Osteocyte (in vitro differentiated cells): ENCODE measurements at regions not wholly inside any gene's neighbourhood (a gene's known extent, or its start where the extent isn't known, plus 50 kb on each side); places are given as distances from the start of the nearest gene placed in this dataset.

ENCODE experiments used
- DNase-seq: peaks from one replicate; pipeline ENCODE4 v3.0.0; 2021; ENCODE audit warnings: mixed read lengths; ENCODE audit not compliant: unreplicated experiment; ENCODE audit errors: extremely low spot score
- H3K27ac Mint-ChIP-seq: one replicate; pipeline ENCODE4 v1.8.0; 2021; ENCODE audit warnings: mild to moderate bottlenecking, mixed read lengths; ENCODE audit not compliant: unreplicated experiment
- H3K27me3 Mint-ChIP-seq: one replicate; pipeline ENCODE4 v1.8.0; 2021; ENCODE audit warnings: mixed read lengths; ENCODE audit not compliant: unreplicated experiment
- H3K36me3 Mint-ChIP-seq: one replicate; pipeline ENCODE4 v1.8.0; 2021; ENCODE audit warnings: mixed read lengths; ENCODE audit not compliant: unreplicated experiment
- H3K4me1 Mint-ChIP-seq: one replicate; pipeline ENCODE4 v1.8.0; 2021; ENCODE audit warnings: mixed read lengths; ENCODE audit not compliant: unreplicated experiment
- H3K4me3 Mint-ChIP-seq: one replicate; pipeline ENCODE4 v1.8.0; 2021; ENCODE audit warnings: mild to moderate bottlenecking, moderate library complexity, mixed read lengths; ENCODE audit not compliant: unreplicated experiment
- H3K9me3 Mint-ChIP-seq: one replicate; pipeline ENCODE4 v1.8.0; 2021; ENCODE audit warnings: mixed read lengths; ENCODE audit not compliant: unreplicated experiment
- TF ChIP-seq, protein P1 (sequence below): fragments of 200-600 bp; sonication (generic); IDR thresholded peaks from 2 replicates; pipeline ENCODE4 v1.5.0; 2021; ENCODE audit warnings: antibody characterized with exemption, mild to moderate bottlenecking, moderate library complexity

DNA sequence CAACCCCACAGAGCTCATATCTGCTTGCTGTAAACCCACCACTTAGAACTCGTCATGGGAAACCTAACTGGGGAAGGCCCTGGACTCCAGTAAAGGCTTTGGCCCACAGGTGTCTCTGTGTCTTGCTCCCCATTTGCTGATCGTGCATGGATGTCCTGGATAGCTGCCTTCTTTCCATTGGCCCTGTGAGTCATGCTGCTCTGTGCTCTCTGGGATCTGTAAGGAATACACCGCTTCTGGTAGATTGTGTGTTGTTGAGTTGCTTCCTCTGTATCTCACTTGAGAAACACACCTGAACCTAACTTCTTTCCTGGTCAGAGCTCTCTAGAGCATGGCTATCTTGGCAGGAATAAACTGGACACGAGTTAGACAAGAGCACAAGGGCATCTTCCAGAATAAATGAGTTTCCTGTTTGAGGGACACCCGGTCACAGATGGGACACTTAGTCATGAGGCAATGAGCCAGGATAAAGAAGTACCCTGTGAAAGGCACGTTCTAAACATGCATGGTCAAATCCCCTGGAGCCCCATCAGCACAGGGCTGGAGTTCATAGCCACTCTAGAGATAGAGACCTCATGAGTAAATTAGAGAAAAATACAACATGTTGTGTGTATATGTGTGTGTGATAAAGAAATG is 99.6 kb upstream of the TMEM170B start:
- Mint-ChIP-seq H3K4me1 (peaks cover 29% of the 10 kb centered on the region), H3K27me3 (no peaks in the 10 kb centered on the region), H3K4me3 (no peak overlapping the region), H3K27ac (no peak overlapping the region), H3K9me3 (no peaks in the 10 kb centered on the region), H3K36me3 (no peaks in the 10 kb centered on the region)
- no peak for DNase-seq
- TF ChIP-seq, protein P1, sequence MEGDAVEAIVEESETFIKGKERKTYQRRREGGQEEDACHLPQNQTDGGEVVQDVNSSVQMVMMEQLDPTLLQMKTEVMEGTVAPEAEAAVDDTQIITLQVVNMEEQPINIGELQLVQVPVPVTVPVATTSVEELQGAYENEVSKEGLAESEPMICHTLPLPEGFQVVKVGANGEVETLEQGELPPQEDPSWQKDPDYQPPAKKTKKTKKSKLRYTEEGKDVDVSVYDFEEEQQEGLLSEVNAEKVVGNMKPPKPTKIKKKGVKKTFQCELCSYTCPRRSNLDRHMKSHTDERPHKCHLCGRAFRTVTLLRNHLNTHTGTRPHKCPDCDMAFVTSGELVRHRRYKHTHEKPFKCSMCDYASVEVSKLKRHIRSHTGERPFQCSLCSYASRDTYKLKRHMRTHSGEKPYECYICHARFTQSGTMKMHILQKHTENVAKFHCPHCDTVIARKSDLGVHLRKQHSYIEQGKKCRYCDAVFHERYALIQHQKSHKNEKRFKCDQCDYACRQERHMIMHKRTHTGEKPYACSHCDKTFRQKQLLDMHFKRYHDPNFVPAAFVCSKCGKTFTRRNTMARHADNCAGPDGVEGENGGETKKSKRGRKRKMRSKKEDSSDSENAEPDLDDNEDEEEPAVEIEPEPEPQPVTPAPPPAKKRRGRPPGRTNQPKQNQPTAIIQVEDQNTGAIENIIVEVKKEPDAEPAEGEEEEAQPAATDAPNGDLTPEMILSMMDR = no peak

DNA sequence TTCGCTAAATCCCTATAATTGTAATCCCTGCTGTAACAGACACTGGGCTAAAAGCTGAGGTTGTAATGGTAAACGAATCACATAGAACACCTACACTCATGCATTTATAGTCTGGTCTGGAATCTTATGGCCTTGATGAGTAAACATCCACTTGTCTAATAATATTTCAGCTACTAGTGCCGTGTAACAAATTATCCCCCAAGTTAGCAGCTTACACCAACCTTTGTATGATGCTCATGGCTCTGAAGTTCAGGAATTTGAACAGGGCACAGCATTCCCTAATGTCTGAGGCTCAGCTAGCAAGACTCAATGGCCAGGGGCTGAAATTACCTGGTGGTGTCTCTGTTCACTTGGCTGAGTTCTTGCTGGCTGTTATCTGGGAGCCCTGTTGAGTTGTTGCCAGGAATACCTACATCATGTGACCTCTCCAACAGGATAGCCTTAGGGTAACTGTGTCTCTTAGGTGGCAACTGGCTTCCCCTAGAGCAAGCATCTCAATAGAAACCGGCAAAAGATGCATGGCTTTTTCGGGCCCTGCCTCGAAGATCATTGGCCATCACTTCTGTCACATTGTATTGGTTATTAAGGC is 100.9 kb upstream of the TMEM170B start:
- no peak overlapping the region for H3K27ac Mint-ChIP-seq
- no peaks in the 10 kb centered on the region for H3K9me3 Mint-ChIP-seq
- H3K4me3 Mint-ChIP-seq = no peak overlapping the region
- H3K27me3 Mint-ChIP-seq = no peaks in the 10 kb centered on the region
- H3K36me3 Mint-ChIP-seq = no peaks in the 10 kb centered on the region
- TF ChIP-seq, protein P1 = no peak
- peaks cover 38% of the 10 kb centered on the region for H3K4me1 Mint-ChIP-seq
- DNase-seq = no peak

DNA sequence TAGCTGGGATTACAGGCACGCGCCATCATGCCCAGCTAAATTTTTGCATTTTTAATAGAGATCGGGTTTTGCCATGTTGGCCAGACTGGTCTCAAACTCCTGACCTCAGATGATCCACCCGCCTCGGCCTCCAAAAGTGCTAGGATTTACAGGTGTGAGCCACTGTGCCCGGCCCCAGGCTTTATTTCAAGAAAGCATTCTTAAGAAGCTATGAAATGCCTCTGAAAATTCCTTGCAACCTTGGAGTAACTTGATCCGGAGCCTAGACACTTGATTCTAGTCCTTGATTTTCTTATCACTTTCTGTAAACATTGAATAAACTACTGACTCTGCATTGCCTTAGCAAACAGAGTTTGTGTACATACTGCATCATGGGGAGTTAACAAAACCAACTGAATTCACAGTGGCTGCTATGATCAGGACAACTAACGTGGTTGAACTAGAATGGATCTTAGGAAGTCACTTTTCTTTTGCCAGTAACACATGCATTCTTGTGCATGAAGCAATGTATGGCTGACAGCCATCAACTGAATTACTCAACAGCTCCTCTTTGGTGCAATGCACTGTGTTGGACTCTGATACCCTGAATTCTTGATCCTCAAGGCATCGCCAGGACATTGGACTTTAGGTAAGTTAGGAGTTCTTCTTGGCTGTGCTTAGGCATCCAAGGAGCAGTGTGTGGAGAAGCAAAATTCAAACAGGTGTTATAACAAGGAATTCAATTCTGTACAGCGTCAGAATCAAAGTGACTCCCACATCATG is 102.8 kb upstream of the TMEM170B start:
- Mint-ChIP-seq H3K36me3 (no peaks in the 10 kb centered on the region), H3K27ac (peak overlapping the region; percentile 23), H3K27me3 (no peaks in the 10 kb centered on the region), H3K9me3 (no peaks in the 10 kb centered on the region), H3K4me1 (peaks cover 41% of the 10 kb centered on the region), H3K4me3 (no peak overlapping the region)
- DNase-seq = no peak
- TF ChIP-seq, protein P1 = no peak

DNA sequence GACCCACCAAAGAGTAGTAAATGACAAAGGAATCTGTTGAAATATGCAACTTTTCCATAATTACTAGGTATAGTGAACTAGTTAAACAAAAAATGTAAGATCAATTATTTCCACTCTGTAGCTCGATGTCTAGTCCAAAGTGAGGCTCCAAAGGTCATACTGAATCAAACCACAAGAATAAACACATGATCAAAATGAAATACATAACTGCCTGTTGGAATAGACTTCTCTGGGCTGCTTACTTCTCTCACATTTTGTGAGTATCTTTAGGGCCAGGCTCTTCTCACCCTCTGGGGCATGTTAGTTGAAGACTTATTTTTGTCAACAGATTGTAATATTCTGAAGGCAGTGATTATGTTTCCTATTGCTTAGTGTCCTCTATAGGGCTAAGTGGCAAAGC is 103.7 kb upstream of the TMEM170B start:
- Mint-ChIP-seq H3K27ac (peak overlapping the region; percentile 24), H3K4me3 (no peak overlapping the region), H3K4me1 (peaks cover 50% of the 10 kb centered on the region), H3K36me3 (no peaks in the 10 kb centered on the region), H3K27me3 (no peaks in the 10 kb centered on the region), H3K9me3 (no peaks in the 10 kb centered on the region)
- no peak for DNase-seq
- TF ChIP-seq, protein P1 = no peak
